ENCODE measurements at regions not wholly inside any gene's neighbourhood (a gene's known extent, or its start where the extent isn't known, plus 50 kb on each side); places are given as distances from the start of the nearest gene placed in this dataset.

GRCh38 chr10:90403211-90404000 lies 454.4 kb downstream of the HTR7 start:
- DNase-seq (ENCODE audit: low read depth in 2 of 2) = no peak

GRCh38 chr10:90407131-90407530 lies 450.7 kb downstream of the HTR7 start:
- DNase-seq (ENCODE audit: low read depth in 2 of 2) = no peak

- no peak for DNase-seq (ENCODE audit: low read depth in 2 of 2)
These were observed 450.0 kb downstream of the HTR7 start for GRCh38 chr10:90407851-90408250.

DNA sequence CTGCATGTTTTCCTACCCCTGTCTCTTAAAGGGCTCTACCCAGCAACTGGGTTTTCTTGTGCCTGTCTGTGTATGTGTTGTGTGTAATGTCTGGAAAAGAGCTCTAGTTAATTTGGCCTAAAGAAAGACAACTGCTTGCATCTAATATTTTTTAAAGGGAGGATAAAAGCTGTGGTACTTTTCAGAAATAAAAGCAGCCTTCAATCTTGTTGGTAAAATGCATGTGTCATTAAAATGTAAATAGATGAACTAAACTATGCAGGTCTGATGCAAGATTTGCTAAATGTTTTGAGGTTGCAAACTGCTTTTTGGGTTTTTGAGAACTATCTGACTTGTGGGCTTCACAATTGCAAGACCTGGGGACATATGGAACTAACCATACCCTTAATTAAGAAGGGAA lies 445.3 kb downstream of the HTR7 start:
- no peak for DNase-seq (ENCODE audit: low read depth in 2 of 2)

DNA sequence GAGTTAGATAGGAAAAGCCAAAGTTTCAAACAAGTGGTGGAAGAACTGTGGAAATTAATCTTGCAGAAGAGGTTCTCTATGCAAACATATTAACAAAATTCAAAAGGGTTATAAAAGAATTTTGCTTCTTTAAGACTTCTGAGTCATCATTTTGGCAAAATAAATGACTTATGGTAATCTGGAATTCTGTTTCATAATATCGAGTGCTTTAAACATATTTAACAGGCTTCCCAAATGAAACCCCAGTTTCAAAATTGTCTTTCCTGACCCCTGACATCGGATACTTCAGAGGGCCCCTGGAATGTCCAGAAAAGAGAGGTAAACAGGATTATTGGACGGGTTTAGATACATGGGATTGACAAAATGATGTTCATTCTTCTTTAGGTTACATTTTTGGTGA lies 444.6 kb downstream of the HTR7 start:
- no peak for DNase-seq (ENCODE audit: low read depth in 2 of 2)

- no peak for DNase-seq (ENCODE audit: low read depth in 2 of 2)
These were observed 442.9 kb downstream of the HTR7 start for GRCh38 chr10:90414926-90415325.

GRCh38 chr10:90417029-90417428 lies 440.8 kb downstream of the HTR7 start:
- no peak for DNase-seq (ENCODE audit: low read depth in 2 of 2)

- DNase-seq (ENCODE audit: low read depth in 2 of 2) = no peak
These were observed 440.2 kb downstream of the HTR7 start for GRCh38 chr10:90417476-90418210.

GRCh38 chr10:90418869-90419652 lies 438.8 kb downstream of the HTR7 start:
- no peak for DNase-seq (ENCODE audit: low read depth in 2 of 2)

GRCh38 chr10:90420637-90421318 lies 437.1 kb downstream of the HTR7 start:
- no peak for DNase-seq (ENCODE audit: low read depth in 2 of 2)

DNA sequence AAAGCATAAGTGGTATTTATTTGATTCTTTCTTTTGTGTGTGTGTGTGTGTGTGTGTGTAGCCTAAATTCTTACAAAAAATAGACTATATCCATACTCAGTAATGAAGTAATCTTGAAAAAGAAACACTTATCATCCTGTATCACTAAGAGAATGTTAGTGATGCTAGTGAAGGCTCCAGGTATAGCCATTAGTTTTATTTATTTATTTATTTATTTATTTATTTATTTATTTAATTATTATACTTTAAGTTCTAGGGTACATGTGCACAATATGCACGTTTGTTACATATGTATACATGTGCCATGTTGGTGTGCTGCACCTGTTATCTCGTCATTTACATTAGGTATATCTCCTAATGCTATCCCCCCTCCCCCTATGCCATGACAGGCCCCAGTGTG lies 436.0 kb downstream of the HTR7 start:
- no peak for DNase-seq (ENCODE audit: low read depth in 2 of 2)

DNA sequence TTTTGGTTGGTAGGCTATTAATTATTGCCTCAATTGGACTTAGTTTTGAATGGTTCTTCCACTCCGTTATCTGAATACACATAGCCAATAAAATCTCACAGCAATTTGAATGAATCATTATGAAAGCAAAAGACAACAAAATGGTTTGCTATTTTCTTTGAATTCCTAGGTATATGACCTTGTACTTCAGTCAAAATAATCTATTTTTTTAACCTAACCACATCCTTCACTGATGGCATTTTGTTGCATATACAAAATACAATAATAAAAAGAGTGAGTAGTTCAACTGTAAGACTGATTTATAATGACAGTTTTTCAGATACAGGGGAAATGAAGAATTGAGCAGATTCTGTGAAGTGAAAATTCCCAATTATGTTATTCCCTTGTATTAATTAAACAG lies 433.1 kb downstream of the HTR7 start:
- no peak for DNase-seq (ENCODE audit: low read depth in 2 of 2)

GRCh38 chr10:90430186-90430585 lies 427.7 kb downstream of the HTR7 start:
- no peak for DNase-seq (ENCODE audit: low read depth in 2 of 2)

DNA sequence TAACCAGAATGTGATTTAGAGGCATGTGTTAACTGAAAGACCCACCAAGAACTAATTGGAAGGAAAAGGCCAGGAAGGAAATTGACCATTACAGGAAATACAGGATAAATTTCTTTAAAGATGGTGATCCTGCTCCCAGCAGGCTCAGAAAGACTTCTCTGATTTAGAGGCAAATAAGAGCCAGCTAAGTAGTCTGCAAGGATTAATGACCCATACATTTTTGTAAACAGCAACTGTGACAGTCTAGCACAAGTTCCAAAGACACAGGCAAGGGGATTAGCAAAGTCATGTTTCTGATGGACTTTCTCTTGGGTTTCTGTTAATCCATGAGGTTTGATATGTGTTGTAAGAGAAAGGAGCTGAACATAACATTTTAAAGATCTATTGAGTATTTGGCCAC lies 425.0 kb downstream of the HTR7 start:
- no peak for DNase-seq (ENCODE audit: low read depth in 2 of 2)

GRCh38 chr10:90435296-90435695 lies 422.5 kb downstream of the HTR7 start:
- DNase-seq (ENCODE audit: low read depth in 2 of 2) = no peak

DNA sequence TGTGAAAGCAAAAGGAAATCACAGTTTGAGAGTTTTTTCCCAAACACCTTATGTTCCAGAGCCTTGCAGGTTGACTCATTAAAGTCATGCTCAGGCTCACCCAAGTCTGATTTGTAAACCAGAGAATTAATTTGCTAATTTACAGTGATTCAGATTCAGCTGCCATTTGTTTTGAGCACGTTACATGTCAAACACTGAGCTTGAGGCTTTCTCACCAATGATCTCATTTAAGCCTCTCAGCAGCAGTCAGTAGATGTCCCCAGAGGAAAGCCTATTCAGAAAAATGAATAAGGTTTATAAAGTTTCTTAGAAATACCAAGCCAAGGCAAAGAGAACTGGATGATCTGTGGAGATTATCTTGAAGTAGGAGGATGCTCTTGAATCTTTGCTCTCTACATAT lies 420.4 kb downstream of the HTR7 start:
- DNase-seq (ENCODE audit: low read depth in 2 of 2) = no peak

- DNase-seq (ENCODE audit: low read depth in 2 of 2) = no peak
These were observed 417.0 kb downstream of the HTR7 start for GRCh38 chr10:90440870-90441269.

- DNase-seq (ENCODE audit: low read depth in 2 of 2) = no peak
These were observed 414.5 kb downstream of the HTR7 start for GRCh38 chr10:90443342-90443741.

GRCh38 chr10:90447831-90448230 lies 410.0 kb downstream of the HTR7 start:
- no peak for DNase-seq (ENCODE audit: low read depth in 2 of 2)

DNA sequence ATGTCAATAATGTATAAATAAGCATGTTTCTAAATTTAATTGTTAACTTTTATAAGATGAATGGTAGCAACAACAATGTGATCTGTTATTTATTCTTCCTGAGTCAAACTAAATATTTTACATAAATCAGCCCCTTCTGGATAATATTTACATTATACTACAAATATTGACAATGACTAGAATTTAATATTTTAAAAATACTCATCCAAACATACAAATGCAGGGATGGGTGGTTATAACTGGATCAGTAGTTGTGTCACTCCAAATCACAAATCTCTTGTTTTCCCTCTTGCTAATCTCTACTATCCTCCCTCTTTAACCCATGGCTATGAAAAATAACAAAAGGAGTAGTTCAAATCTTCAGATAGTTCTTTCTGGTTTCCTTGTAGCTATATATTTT lies 407.0 kb downstream of the HTR7 start:
- no peak for DNase-seq (ENCODE audit: low read depth in 2 of 2)

DNA sequence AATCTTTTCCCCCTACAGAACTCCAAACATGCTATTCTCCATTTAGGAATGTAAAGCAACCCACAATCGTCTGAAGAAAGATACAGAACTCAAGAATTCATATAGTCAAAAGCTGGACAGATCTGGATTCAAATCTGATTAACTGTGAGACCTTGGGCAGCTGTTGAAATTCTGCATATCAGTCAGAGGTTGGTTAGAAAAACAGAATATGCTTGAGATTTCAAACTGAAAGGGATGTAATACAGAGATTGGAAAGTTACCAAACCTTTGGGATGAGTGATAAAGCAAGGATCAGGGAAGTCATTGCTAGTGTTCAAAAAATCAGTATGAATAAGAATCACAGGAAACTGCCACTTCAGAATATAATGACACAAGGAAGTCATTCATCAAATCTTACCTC lies 406.6 kb downstream of the HTR7 start:
- no peak for DNase-seq (ENCODE audit: low read depth in 2 of 2)

DNA sequence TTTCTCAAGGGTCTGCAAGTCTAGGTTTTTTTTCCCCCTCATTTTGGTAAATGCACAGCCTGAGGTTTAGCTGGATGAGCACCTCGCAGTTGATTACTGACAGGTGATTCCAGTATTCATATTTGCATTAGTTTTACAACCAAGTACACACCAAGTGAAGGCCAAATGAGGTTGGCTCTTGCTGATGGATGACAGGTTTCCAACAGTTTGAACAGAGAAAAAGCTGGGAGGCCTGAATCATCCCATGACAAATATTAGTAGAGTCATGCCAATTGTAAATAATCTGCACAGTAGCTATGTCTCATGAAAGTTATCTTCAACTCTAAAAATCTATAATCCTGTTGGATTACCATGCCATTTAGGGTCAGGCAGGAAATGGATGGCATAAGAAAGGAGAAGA lies 399.8 kb downstream of the HTR7 start:
- DNase-seq (ENCODE audit: low read depth in 2 of 2) = no peak
